ENCODE measurements at regions not wholly inside any gene's neighbourhood (a gene's known extent, or its start where the extent isn't known, plus 50 kb on each side); places are given as distances from the start of the nearest gene placed in this dataset.
"Not testable (repeated sequence)": the region's sequence is repeated elsewhere in the genome, so short reads cannot be mapped to it uniquely, and the experiment has no call there.

GRCh38 chr1:173301507-173301906 is 94.4 kb upstream of the TNFSF4 start:
- no peak for DNase-seq

- no peak for DNase-seq
Measured at GRCh38 chr1:173302366-173302765, 95.2 kb upstream of the TNFSF4 start.

- DNase-seq, result no peak
Measured at GRCh38 chr1:173302890-173303829, 96.0 kb upstream of the TNFSF4 start.

GRCh38 chr1:173303984-173304383 is 96.9 kb upstream of the TNFSF4 start:
- no peak for DNase-seq

- DNase-seq, result no peak
Measured at GRCh38 chr1:173304529-173305227, 97.5 kb upstream of the TNFSF4 start.

- DNase-seq, result no peak
Measured at GRCh38 chr1:173307845-173308244, 100.7 kb upstream of the TNFSF4 start.

- no peak for DNase-seq
Measured at GRCh38 chr1:173314656-173315055, 107.5 kb upstream of the TNFSF4 start.

GRCh38 chr1:173315296-173315695 is 108.2 kb upstream of the TNFSF4 start:
- no peak for DNase-seq

GRCh38 chr1:173318788-173319187 is 111.7 kb upstream of the TNFSF4 start:
- no peak for DNase-seq

- DNase-seq, result not testable (repeated sequence)
Measured at GRCh38 chr1:173324352-173324751, 117.2 kb upstream of the TNFSF4 start.

- DNase-seq, result not testable (repeated sequence)
Measured at GRCh38 chr1:173327987-173328386, 120.9 kb upstream of the TNFSF4 start.

GRCh38 chr1:173328961-173329360 is 121.8 kb upstream of the TNFSF4 start:
- no peak for DNase-seq

GRCh38 chr1:173329726-173330125 is 122.6 kb upstream of the TNFSF4 start:
- no peak for DNase-seq

- DNase-seq, result no peak
Measured at GRCh38 chr1:173330149-173330951, 123.2 kb upstream of the TNFSF4 start.

- not testable (repeated sequence) for DNase-seq
Measured at GRCh38 chr1:173330952-173331548, 123.9 kb upstream of the TNFSF4 start.

- no peak for DNase-seq
Measured at GRCh38 chr1:173332026-173332425, 124.9 kb upstream of the TNFSF4 start.

GRCh38 chr1:173333581-173333980 is 126.5 kb upstream of the TNFSF4 start:
- DNase-seq, result no peak

- no peak for DNase-seq
Measured at GRCh38 chr1:173337126-173337525, 130.0 kb upstream of the TNFSF4 start.

GRCh38 chr1:173341307-173341706 is 134.2 kb upstream of the TNFSF4 start:
- DNase-seq, result no peak

- DNase-seq, result no peak
Measured at GRCh38 chr1:173341971-173342370, 134.8 kb upstream of the TNFSF4 start.

GRCh38 chr1:173342736-173343135 is 134.4 kb upstream of the PRDX6 start:
- no peak for DNase-seq

- DNase-seq, result no peak
Measured at GRCh38 chr1:173344034-173344743, 132.9 kb upstream of the PRDX6 start.
